Neural crest cell (in vitro differentiated cells): ENCODE measurements at regions not wholly inside any gene's neighbourhood (a gene's known extent, or its start where the extent isn't known, plus 50 kb on each side); places are given as distances from the start of the nearest gene placed in this dataset.
A peak's percentile ranks its signal among the peaks of the same experiment; 100 is the strongest.

Experiments used
- DNase-seq: peaks from one replicate; pipeline ENCODE4 v3.0.0; 2021; ENCODE audit warnings: low read depth, mixed read lengths, low spot score
- H3K27ac Mint-ChIP-seq: one replicate; pipeline ENCODE4 v1.8.0; 2021; ENCODE audit warnings: mild to moderate bottlenecking, mixed read lengths; ENCODE audit not compliant: unreplicated experiment
- H3K27me3 Mint-ChIP-seq: 2 replicates; pipeline ENCODE4 v1.8.0; 2021; ENCODE audit warnings: low read depth, mild to moderate bottlenecking, mixed read lengths
- H3K36me3 Mint-ChIP-seq: 2 replicates; pipeline ENCODE4 v1.8.0; 2021; ENCODE audit warnings: low read depth, mild to moderate bottlenecking, mixed read lengths
- H3K4me1 Mint-ChIP-seq: 2 replicates; pipeline ENCODE4 v1.8.0; 2021; ENCODE audit warnings: mixed read lengths
- H3K4me3 Mint-ChIP-seq: one replicate; pipeline ENCODE4 v1.8.0; 2021; ENCODE audit warnings: mild to moderate bottlenecking, mixed read lengths
- H3K9me3 Mint-ChIP-seq: 2 replicates; pipeline ENCODE4 v1.8.0; 2021; ENCODE audit warnings: mixed read lengths
- TF ChIP-seq, protein P1 (sequence below): fragments of 200-600 bp; sonication (generic); conservative IDR thresholded peaks from 2 replicates; pipeline ENCODE4 v1.5.0; 2021; ENCODE audit warnings: antibody characterized with exemption, mild to moderate bottlenecking

DNA sequence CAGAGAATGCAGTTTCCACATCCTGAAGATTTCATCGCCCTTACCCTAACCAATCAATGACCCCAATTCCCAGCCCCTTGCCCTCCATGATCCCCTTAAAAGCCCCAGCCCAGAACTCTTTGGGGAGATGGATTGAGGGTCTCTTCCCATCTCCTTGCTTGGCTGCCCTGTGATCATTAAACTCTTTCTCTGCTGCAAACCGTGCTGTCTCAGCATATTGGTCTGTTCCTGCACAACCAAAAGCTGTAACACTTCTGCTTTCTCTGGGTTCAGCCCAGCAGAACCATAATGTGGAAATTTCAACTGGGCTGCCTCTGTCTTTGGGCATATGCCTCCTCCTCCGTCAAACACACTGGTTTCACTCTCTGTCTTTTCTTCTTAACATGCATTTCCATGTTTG lies 67.0 kb upstream of the NLRP1 start:
- Mint-ChIP-seq H3K9me3 (peaks cover 10% of the 10 kb centered on the region), H3K36me3 (peaks cover 3% of the 10 kb centered on the region), H3K4me3 (no peak overlapping the region), H3K27me3 (peaks cover 9% of the 10 kb centered on the region), H3K27ac (no peak overlapping the region), H3K4me1 (no peaks in the 10 kb centered on the region)
- no peak for DNase-seq
- TF ChIP-seq, protein P1, sequence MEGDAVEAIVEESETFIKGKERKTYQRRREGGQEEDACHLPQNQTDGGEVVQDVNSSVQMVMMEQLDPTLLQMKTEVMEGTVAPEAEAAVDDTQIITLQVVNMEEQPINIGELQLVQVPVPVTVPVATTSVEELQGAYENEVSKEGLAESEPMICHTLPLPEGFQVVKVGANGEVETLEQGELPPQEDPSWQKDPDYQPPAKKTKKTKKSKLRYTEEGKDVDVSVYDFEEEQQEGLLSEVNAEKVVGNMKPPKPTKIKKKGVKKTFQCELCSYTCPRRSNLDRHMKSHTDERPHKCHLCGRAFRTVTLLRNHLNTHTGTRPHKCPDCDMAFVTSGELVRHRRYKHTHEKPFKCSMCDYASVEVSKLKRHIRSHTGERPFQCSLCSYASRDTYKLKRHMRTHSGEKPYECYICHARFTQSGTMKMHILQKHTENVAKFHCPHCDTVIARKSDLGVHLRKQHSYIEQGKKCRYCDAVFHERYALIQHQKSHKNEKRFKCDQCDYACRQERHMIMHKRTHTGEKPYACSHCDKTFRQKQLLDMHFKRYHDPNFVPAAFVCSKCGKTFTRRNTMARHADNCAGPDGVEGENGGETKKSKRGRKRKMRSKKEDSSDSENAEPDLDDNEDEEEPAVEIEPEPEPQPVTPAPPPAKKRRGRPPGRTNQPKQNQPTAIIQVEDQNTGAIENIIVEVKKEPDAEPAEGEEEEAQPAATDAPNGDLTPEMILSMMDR = no peak

DNA sequence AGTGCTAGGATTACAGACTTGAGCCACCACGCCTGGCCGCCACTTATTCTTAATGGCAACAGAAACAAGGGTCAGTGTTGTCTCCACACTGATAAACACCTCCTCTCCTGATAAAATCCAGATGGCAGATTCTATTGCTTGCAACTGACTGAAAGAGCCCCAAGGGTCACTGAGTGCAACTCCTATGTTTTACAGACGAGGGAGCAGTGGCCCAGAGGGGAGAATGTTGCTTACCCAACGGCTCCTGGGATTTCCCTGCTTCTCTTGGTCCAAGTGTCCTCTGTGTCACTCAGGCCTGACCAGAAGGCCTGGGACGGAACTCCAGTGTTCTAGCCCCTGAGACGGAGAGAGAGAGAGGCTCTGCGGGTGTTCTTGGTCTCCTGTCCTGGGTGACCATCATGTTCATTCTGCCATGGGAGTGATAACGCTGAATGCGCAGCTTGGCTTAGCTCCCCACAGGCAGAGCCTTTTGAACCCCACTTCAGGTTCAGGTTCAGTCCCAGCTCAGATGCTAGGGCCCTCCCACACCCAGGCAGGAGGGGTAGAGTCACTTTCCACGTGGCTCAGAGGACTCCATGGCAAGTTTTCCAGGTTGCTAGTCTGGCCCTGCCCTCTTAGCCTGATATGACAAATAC lies 77.3 kb upstream of the NLRP1 start:
- Mint-ChIP-seq H3K27me3 (peaks cover 4% of the 10 kb centered on the region), H3K27ac (no peak overlapping the region), H3K4me3 (no peak overlapping the region), H3K36me3 (no peaks in the 10 kb centered on the region), H3K9me3 (no peaks in the 10 kb centered on the region), H3K4me1 (no peaks in the 10 kb centered on the region)
- TF ChIP-seq, protein P1 = no peak
- DNase-seq = no peak

DNA sequence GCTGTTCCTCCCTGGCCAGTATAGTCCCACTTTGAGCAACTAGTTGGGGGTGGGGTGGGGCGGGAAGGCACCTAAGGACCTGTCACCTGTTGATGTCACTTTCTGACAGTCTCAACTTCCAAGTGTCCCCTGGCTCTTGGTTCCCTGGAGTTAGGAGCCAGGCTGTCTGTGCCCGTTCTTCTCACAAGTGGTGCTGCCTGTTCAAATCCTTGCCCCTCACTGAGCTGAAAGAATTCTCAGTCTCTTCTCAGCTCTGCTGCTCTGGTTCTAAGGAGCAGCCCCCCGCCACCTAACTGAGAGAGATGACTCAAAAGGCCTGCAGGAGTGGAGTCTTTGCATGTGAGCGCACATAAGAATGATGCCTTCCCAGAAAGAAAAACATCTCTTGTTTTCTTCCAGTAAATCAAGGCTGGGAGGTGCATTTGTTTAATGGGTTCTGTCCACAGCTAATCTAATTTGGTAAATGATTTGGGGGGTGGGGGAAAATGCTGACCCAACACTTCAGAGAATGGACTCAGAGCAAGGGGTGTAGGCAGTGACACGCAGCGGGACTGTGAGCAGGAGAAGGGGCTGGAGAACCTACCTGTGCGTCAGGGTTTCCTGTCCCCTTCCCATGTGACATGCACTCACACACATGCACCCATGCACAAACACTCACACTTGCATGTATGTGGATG lies 78.2 kb upstream of the NLRP1 start:
- TF ChIP-seq, protein P1 = no peak
- Mint-ChIP-seq H3K36me3 (no peaks in the 10 kb centered on the region), H3K27me3 (peaks cover 4% of the 10 kb centered on the region), H3K9me3 (no peaks in the 10 kb centered on the region), H3K4me1 (no peaks in the 10 kb centered on the region), H3K27ac (no peak overlapping the region), H3K4me3 (no peak overlapping the region)
- DNase-seq = no peak

DNA sequence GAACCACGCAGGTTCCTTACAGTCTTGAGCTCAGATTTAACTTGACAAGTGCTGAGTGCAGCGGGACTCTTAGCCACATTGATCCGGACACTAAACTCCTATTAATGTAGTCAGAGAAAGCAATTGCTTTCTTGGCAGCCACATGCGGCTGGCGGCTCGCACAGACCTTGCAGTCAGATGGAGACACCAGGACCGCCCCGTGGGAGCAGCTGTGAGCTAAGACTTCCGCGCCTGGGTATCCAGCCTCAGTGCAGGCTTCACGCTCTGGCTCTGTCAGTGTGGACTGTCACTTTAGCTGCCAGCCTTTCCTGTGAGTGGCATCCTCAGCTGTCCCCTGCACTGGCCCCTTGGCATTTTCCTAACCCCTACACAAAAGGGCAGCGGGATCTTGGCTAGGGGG lies 80.9 kb upstream of the NLRP1 start:
- TF ChIP-seq, protein P1 = no peak
- Mint-ChIP-seq H3K4me3 (no peak overlapping the region), H3K4me1 (no peaks in the 10 kb centered on the region), H3K9me3 (no peaks in the 10 kb centered on the region), H3K27ac (no peak overlapping the region), H3K36me3 (no peaks in the 10 kb centered on the region), H3K27me3 (peaks cover 15% of the 10 kb centered on the region)
- DNase-seq = no peak

DNA sequence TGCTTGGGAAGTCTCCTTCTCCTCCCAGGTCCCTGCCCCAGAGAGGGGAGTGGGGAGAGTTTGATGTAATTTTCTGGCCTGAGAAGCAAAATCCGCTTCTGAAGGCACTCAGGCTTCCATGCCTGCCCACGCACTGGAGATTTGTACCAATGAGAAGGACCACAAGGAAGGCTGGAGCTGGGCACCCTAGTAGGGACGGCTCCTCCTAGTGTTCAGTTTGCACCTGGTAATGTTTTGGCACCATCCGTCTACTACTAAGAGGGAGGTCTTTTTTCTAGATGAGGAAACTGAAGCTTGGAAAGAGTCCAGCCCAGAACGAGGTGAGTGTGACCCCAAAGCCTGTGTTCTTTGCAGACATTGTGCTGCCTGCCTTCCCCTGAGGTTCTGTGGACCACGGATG lies 83.6 kb upstream of the NLRP1 start:
- H3K4me1 Mint-ChIP-seq = no peaks in the 10 kb centered on the region
- peaks cover 15% of the 10 kb centered on the region for H3K27me3 Mint-ChIP-seq
- H3K36me3 Mint-ChIP-seq = no peaks in the 10 kb centered on the region
- no peaks in the 10 kb centered on the region for H3K9me3 Mint-ChIP-seq
- no peak for DNase-seq
- H3K4me3 Mint-ChIP-seq = no peak overlapping the region
- TF ChIP-seq, protein P1 = peak; percentile 23
- H3K27ac Mint-ChIP-seq = no peak overlapping the region
